Parathyroid adenoma (tissue), 2 donors: ENCODE measurements at regions not wholly inside any gene's neighbourhood (a gene's known extent, or its start where the extent isn't known, plus 50 kb on each side); places are given as distances from the start of the nearest gene placed in this dataset.

ENCODE experiments used
- H2AFZ ChIP-seq: fragments of 300-600 bp; sonication (generic); one replicate; pipeline ENCODE4 v1.7.0; 2017; ENCODE audit warnings: antibody characterized with exemption, mild to moderate bottlenecking
- H3K27ac ChIP-seq: fragments of 300-600 bp; sonication (generic); one replicate; pipeline ENCODE4 v1.7.0; 2017
- H3K27me3 ChIP-seq: fragments of 300-600 bp; sonication (generic); one replicate; pipeline ENCODE4 v1.7.0; 2017; ENCODE audit warnings: low read length; ENCODE audit not compliant: control insufficient read depth, insufficient read depth
- H3K36me3 ChIP-seq: fragments of 300-600 bp; sonication (generic); one replicate; pipeline ENCODE4 v1.7.0; 2017; ENCODE audit warnings: low read length; ENCODE audit not compliant: control insufficient read depth, insufficient read depth
- H3K4me1 ChIP-seq: fragments of 300-600 bp; sonication (generic); one replicate; pipeline ENCODE4 v1.7.0; 2017; ENCODE audit warnings: control low read depth
- H3K4me2 ChIP-seq: fragments of 300-600 bp; sonication (generic); one replicate; pipeline ENCODE4 v1.7.0; 2017; ENCODE audit warnings: low read length
- H3K4me3 ChIP-seq: fragments of 300-600 bp; sonication (generic); one replicate; pipeline ENCODE4 v1.7.0; 2017; ENCODE audit warnings: low read depth, low read length
- H3K79me2 ChIP-seq: fragments of 300-600 bp; sonication (generic); one replicate; pipeline ENCODE4 v1.7.0; 2017; ENCODE audit warnings: control low read depth
- H3K9ac ChIP-seq: fragments of 300-600 bp; sonication (generic); one replicate; pipeline ENCODE4 v1.7.0; 2017; ENCODE audit warnings: mild to moderate bottlenecking
- H3K9me3 ChIP-seq: fragments of 300-600 bp; sonication (generic); one replicate; pipeline ENCODE4 v1.7.0; 2017; ENCODE audit warnings: low read length; ENCODE audit not compliant: control insufficient read depth
- TF ChIP-seq, protein P1 (sequence below): fragments of 300-600 bp; sonication (generic); IDR thresholded peaks from one replicate; pipeline ENCODE4 v1.7.0; 2017; ENCODE audit warnings: antibody characterized with exemption, mild to moderate bottlenecking
- donor health status: primary hyperparathyroidism.

DNA sequence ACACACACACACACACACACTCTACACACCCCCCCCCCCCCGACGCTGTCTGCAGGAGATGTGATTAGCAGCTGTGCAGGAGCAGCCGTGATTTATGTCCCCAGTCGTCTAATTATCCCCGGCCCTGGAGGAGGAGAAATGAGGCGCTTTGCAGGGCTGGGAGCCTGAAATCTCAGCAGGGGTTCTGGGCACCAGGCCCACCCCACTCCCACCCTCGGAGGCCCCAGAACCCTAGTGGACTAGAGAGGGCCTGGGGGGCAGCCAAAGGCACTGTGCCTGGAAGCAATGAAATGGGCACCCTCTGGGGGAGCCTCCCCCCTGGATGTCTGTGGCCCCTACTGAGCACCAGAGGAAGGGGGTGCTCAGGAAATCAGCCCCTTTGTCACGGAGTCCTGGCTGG lies 134.2 kb upstream of the CIBAR2 start:
- no peaks in the 10 kb centered on the region for H3K27me3 ChIP-seq
- H2AFZ ChIP-seq, result no peak overlapping the region
- H3K9ac ChIP-seq, result no peak overlapping the region
- no peak overlapping the region for H3K4me2 ChIP-seq
- no peaks in the 10 kb centered on the region for H3K4me1 ChIP-seq
- no peak overlapping the region for H3K4me3 ChIP-seq
- peaks cover 25% of the 10 kb centered on the region for H3K79me2 ChIP-seq
- H3K9me3 ChIP-seq, result no peaks in the 10 kb centered on the region
- TF ChIP-seq, protein P1, sequence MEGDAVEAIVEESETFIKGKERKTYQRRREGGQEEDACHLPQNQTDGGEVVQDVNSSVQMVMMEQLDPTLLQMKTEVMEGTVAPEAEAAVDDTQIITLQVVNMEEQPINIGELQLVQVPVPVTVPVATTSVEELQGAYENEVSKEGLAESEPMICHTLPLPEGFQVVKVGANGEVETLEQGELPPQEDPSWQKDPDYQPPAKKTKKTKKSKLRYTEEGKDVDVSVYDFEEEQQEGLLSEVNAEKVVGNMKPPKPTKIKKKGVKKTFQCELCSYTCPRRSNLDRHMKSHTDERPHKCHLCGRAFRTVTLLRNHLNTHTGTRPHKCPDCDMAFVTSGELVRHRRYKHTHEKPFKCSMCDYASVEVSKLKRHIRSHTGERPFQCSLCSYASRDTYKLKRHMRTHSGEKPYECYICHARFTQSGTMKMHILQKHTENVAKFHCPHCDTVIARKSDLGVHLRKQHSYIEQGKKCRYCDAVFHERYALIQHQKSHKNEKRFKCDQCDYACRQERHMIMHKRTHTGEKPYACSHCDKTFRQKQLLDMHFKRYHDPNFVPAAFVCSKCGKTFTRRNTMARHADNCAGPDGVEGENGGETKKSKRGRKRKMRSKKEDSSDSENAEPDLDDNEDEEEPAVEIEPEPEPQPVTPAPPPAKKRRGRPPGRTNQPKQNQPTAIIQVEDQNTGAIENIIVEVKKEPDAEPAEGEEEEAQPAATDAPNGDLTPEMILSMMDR, result no peak
- no peak overlapping the region for H3K27ac ChIP-seq
- H3K36me3 ChIP-seq, result no peaks in the 10 kb centered on the region

DNA sequence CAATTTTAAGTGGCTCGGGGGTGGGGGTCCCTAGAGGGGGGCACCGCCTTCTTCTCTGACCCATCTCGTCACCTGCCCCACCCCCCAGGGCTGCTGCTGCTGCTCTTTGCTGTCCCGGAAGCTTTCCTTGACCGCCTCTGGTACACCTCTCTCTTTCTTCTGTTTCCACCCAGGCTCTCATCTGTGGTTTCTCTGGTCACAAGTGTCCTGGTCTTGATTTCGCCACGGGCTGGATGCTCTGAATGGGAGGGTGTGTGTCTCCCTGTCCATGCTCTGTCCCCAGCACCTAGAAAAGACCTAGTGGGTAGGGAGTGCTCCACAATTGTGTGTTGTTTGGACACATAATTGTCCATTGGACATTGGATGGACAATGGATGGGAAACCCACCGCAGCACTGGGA lies 134.7 kb upstream of the CIBAR2 start:
- H3K4me3 ChIP-seq, result no peak overlapping the region
- H3K4me1 ChIP-seq, result no peaks in the 10 kb centered on the region
- H2AFZ ChIP-seq, result no peak overlapping the region
- H3K27me3 ChIP-seq, result no peaks in the 10 kb centered on the region
- no peak overlapping the region for H3K9ac ChIP-seq
- H3K27ac ChIP-seq, result no peak overlapping the region
- TF ChIP-seq, protein P1, result no peak
- no peaks in the 10 kb centered on the region for H3K36me3 ChIP-seq
- H3K79me2 ChIP-seq, result peaks cover 25% of the 10 kb centered on the region
- H3K4me2 ChIP-seq, result no peak overlapping the region
- H3K9me3 ChIP-seq, result no peaks in the 10 kb centered on the region

DNA sequence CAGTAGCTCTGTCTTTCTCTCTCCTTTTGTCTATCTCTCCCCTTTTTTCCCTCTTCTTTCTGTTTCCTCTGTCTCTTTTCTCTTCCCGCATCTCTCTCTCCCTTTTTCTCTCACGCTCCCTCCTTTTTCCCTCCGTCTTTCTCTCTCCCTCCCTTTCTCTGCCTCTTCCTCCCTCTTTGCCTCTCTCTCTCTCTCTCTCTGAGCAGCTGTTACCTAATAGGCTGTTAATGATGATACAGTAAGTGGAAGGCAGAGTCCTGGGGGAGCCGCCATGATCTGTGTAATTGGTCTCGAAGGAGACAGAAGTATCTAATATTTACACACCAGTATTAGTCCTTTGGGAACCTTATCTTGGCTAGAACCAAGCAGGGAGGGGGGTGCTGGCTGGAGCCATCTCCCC lies 136.1 kb upstream of the CIBAR2 start:
- TF ChIP-seq, protein P1, result no peak
- no peak overlapping the region for H2AFZ ChIP-seq
- no peaks in the 10 kb centered on the region for H3K27me3 ChIP-seq
- H3K27ac ChIP-seq, result no peak overlapping the region
- H3K9me3 ChIP-seq, result no peaks in the 10 kb centered on the region
- no peaks in the 10 kb centered on the region for H3K36me3 ChIP-seq
- no peak overlapping the region for H3K4me3 ChIP-seq
- peaks cover 1% of the 10 kb centered on the region for H3K4me1 ChIP-seq
- no peak overlapping the region for H3K9ac ChIP-seq
- no peak overlapping the region for H3K4me2 ChIP-seq
- peaks cover 35% of the 10 kb centered on the region for H3K79me2 ChIP-seq

DNA sequence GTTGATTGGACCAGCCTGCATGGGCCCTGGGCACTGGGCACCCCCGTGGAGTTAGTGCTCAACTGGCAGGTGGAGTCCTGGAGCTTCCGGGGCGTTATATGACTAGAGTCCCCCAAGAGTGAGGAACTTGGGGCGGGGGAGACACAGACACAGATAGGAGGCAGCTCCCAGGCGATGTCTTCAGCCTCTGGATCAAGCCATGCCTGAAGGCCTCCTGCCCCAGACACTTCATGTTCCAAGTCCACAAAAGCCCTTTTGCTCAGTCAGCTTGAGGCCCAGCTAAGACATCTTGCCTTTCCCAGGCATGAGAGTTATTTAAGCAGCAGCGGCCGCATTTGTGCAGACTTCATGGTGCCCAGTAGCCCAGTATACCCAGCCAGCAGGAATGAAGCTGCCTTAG lies 136.6 kb upstream of the CIBAR2 start:
- Histone ChIP-seq H2AFZ (no peak overlapping the region), H3K4me1 (peaks cover 5% of the 10 kb centered on the region), H3K79me2 (peaks cover 38% of the 10 kb centered on the region), H3K27ac (no peak overlapping the region), H3K36me3 (no peaks in the 10 kb centered on the region), H3K9me3 (no peaks in the 10 kb centered on the region), H3K4me3 (no peak overlapping the region), H3K27me3 (no peaks in the 10 kb centered on the region), H3K4me2 (no peak overlapping the region), H3K9ac (no peak overlapping the region)
- TF ChIP-seq, protein P1, result no peak

DNA sequence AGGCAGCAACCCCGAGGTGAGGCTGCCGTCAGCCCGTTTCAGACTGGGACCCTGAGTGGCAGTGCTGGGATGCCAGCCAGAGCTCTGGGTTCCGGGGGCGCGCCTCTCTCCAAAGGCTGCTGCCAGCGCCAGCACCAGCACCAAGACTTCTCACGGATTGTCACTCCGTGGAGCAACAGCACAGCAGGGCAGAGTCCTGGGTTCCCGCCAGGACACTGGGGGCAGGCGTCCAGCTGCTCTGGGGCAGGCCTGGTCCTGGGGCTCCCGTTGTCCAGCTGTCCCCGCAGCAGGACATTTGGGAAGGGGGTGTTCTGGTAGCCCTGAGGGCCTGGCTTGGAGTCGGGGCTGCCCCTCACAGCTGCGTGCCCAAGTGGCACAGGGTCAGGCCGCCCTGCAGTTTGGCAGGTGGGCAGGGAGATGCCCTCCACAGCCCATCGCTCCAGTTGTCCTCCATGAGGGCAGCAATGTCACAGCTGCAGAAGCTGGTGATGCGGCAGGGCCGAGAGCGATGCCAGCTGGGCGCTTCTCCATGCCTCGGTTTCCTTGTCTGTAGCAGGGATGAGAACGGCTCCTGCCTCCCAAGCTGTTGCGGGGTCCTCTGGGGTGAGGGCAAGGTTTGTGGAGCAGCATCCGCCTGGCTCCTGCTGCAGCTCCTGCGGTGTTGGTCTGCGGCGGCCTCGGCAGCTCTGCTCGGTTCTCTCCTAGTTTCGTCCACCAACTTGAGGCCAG lies 137.3 kb upstream of the CIBAR2 start:
- peaks cover 38% of the 10 kb centered on the region for H3K79me2 ChIP-seq
- H3K9ac ChIP-seq, result no peak overlapping the region
- no peak overlapping the region for H2AFZ ChIP-seq
- no peak overlapping the region for H3K27ac ChIP-seq
- no peaks in the 10 kb centered on the region for H3K36me3 ChIP-seq
- no peak overlapping the region for H3K4me3 ChIP-seq
- no peaks in the 10 kb centered on the region for H3K9me3 ChIP-seq
- H3K4me2 ChIP-seq, result no peak overlapping the region
- peaks cover 5% of the 10 kb centered on the region for H3K4me1 ChIP-seq
- TF ChIP-seq, protein P1, result no peak
- no peaks in the 10 kb centered on the region for H3K27me3 ChIP-seq
